ENCODE measurements at regions not wholly inside any gene's neighbourhood (a gene's known extent, or its start where the extent isn't known, plus 50 kb on each side); places are given as distances from the start of the nearest gene placed in this dataset.

- TF ChIP-seq, protein P1, sequence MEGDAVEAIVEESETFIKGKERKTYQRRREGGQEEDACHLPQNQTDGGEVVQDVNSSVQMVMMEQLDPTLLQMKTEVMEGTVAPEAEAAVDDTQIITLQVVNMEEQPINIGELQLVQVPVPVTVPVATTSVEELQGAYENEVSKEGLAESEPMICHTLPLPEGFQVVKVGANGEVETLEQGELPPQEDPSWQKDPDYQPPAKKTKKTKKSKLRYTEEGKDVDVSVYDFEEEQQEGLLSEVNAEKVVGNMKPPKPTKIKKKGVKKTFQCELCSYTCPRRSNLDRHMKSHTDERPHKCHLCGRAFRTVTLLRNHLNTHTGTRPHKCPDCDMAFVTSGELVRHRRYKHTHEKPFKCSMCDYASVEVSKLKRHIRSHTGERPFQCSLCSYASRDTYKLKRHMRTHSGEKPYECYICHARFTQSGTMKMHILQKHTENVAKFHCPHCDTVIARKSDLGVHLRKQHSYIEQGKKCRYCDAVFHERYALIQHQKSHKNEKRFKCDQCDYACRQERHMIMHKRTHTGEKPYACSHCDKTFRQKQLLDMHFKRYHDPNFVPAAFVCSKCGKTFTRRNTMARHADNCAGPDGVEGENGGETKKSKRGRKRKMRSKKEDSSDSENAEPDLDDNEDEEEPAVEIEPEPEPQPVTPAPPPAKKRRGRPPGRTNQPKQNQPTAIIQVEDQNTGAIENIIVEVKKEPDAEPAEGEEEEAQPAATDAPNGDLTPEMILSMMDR (IDR thresholded peaks at IDR 0.05) = no peak
- H3K4me3 ChIP-seq (ENCODE audit: low read depth in 1 of 2, low read length in 1 of 2) = no peak overlapping the region
- no peaks in the 10 kb centered on the region for H3K4me1 ChIP-seq (ENCODE audit: control insufficient read depth in 1 of 2, insufficient read depth in 1 of 2, low read depth in 1 of 2, low read length in 1 of 2)
- H3K27ac ChIP-seq = no peak overlapping the region
- H3K9me3 ChIP-seq = no peaks in the 10 kb centered on the region
- no peaks in the 10 kb centered on the region for H3K36me3 ChIP-seq
- H3K27me3 ChIP-seq = no peaks in the 10 kb centered on the region
These were observed 774.6 kb upstream of the RAG2 start for GRCh38 chr11:37372667-37373066.

DNA sequence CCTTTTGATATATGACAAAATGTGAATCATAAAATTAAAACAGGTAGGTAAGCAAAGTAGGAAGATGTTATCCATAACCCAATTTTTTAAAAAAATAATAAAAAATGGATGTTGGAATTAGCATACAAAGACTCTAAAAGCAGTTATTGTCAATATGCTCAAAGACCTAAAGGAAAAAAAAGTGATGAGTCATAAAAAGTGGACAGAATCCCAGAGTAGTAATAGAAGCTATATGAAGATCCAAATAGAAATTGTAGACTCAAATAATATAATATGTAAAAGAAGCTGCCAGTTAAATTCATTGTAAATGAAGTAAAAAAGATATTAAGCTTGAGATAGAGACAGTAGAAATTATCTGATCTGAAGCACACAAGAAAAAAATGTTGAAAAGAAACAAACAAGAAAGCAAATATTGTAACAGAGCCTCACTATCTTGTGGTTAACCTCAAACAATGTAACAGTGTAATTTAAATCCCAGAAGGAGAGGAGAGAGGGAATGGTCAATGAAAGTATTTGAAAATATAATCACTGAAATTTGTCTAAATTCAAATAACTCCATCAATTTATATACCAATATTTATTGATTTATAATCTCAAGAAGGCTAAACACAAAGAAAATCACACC lies 773.4 kb upstream of the RAG2 start:
- Histone ChIP-seq H3K4me1 (ENCODE audit: control insufficient read depth in 1 of 2, insufficient read depth in 1 of 2, low read depth in 1 of 2, low read length in 1 of 2) (no peaks in the 10 kb centered on the region), H3K4me3 (ENCODE audit: low read depth in 1 of 2, low read length in 1 of 2) (no peak overlapping the region), H3K9me3 (no peaks in the 10 kb centered on the region), H3K27ac (no peak overlapping the region), H3K27me3 (no peaks in the 10 kb centered on the region), H3K36me3 (no peaks in the 10 kb centered on the region)
- TF ChIP-seq, protein P1 (IDR thresholded peaks at IDR 0.05) = no peak

- no peak overlapping the region for H3K4me3 ChIP-seq (ENCODE audit: low read depth in 1 of 2, low read length in 1 of 2)
- no peaks in the 10 kb centered on the region for H3K36me3 ChIP-seq
- no peaks in the 10 kb centered on the region for H3K27me3 ChIP-seq
- H3K27ac ChIP-seq = no peak overlapping the region
- TF ChIP-seq, protein P1 (IDR thresholded peaks at IDR 0.05) = no peak
- no peaks in the 10 kb centered on the region for H3K4me1 ChIP-seq (ENCODE audit: control insufficient read depth in 1 of 2, insufficient read depth in 1 of 2, low read depth in 1 of 2, low read length in 1 of 2)
- no peaks in the 10 kb centered on the region for H3K9me3 ChIP-seq
These were observed 772.8 kb upstream of the RAG2 start for GRCh38 chr11:37370817-37371216.

DNA sequence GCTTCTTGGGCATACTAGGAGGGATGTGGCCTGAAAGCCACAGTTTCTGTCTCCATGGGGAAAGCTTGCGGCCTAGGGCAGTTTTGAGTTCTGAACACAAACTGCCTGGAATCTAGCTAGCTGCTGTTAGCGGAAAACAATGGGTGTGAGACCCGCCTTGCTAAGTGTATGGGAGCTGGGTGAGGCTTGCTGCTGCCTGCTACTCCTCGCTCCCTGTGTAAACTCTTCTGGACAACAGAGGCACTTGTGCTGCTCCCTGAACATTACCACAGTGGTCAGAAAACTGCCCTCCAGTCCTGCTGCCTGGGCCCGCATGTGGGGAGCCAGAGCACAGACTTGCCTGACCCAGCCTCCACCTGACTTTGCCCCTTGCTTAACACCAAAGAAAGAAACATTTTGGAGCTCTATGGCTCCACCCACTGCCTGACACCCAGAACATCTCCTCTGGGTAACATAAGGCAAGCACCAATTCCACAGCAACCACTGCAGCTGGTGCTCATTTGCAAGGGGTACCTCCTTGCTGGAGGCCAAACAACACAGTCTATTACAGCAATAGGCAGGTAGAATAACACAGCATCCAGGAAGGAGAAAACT lies 766.3 kb upstream of the RAG2 start:
- no peaks in the 10 kb centered on the region for H3K4me1 ChIP-seq (ENCODE audit: control insufficient read depth in 1 of 2, insufficient read depth in 1 of 2, low read depth in 1 of 2, low read length in 1 of 2)
- H3K4me3 ChIP-seq (ENCODE audit: low read depth in 1 of 2, low read length in 1 of 2) = no peak overlapping the region
- H3K36me3 ChIP-seq = no peaks in the 10 kb centered on the region
- no peaks in the 10 kb centered on the region for H3K27me3 ChIP-seq
- no peak overlapping the region for H3K27ac ChIP-seq
- H3K9me3 ChIP-seq = no peaks in the 10 kb centered on the region
- TF ChIP-seq, protein P1 (IDR thresholded peaks at IDR 0.05) = no peak

GRCh38 chr11:37353192-37353591 lies 755.2 kb upstream of the RAG2 start:
- Histone ChIP-seq H3K27me3 (no peaks in the 10 kb centered on the region), H3K36me3 (no peaks in the 10 kb centered on the region), H3K9me3 (peaks cover 5% of the 10 kb centered on the region), H3K27ac (no peak overlapping the region), H3K4me1 (ENCODE audit: control insufficient read depth in 1 of 2, insufficient read depth in 1 of 2, low read depth in 1 of 2, low read length in 1 of 2) (no peaks in the 10 kb centered on the region), H3K4me3 (ENCODE audit: low read depth in 1 of 2, low read length in 1 of 2) (no peak overlapping the region)
- TF ChIP-seq, protein P1 (IDR thresholded peaks at IDR 0.05) = no peak

Measured in neutrophil (primary cell).